Activated CD4-positive, CD25-positive, alpha-beta regulatory T cell (primary cell): ENCODE measurements at regions not wholly inside any gene's neighbourhood (a gene's known extent, or its start where the extent isn't known, plus 50 kb on each side); places are given as distances from the start of the nearest gene placed in this dataset.

ENCODE experiments used
- DNase-seq, 4 experiments: peaks; one replicate each; lab custom pipeline; 2025; lab: John Stamatoyannopoulos, UW

GRCh38 chr9:118059484-118060278 is 355.5 kb downstream of the TLR4 start:
- no peak for DNase-seq

- DNase-seq: no peak
Observed at GRCh38 chr9:118083161-118083560, 379.0 kb downstream of the TLR4 start.

- no peak for DNase-seq
Observed at GRCh38 chr9:118088090-118088489, 383.9 kb downstream of the TLR4 start.

GRCh38 chr9:118091226-118091625 is 387.0 kb downstream of the TLR4 start:
- DNase-seq: no peak

- DNase-seq: no peak
Observed at GRCh38 chr9:118091711-118092500, 387.7 kb downstream of the TLR4 start.

- no peak for DNase-seq
Observed at GRCh38 chr9:118094387-118094786, 390.2 kb downstream of the TLR4 start.

GRCh38 chr9:118100529-118101419 is 396.6 kb downstream of the TLR4 start:
- no peak for DNase-seq

- DNase-seq: no peak
Observed at GRCh38 chr9:118104363-118104762, 400.2 kb downstream of the TLR4 start.

- DNase-seq: no peak
Observed at GRCh38 chr9:118108971-118109370, 404.8 kb downstream of the TLR4 start.

- DNase-seq: no peak
Observed at GRCh38 chr9:118109542-118109941, 405.3 kb downstream of the TLR4 start.

- DNase-seq: no peak
Observed at GRCh38 chr9:118121361-118121760, 417.2 kb downstream of the TLR4 start.

- DNase-seq: no peak
Observed at GRCh38 chr9:118128313-118128712, 424.1 kb downstream of the TLR4 start.

- DNase-seq: no peak
Observed at GRCh38 chr9:118129541-118129940, 425.3 kb downstream of the TLR4 start.

- no peak for DNase-seq
Observed at GRCh38 chr9:118148990-118149389, 444.8 kb downstream of the TLR4 start.

GRCh38 chr9:118156846-118157245 is 452.6 kb downstream of the TLR4 start:
- no peak for DNase-seq

GRCh38 chr9:118162716-118163115 is 458.5 kb downstream of the TLR4 start:
- no peak for DNase-seq

GRCh38 chr9:118163751-118164150 is 459.5 kb downstream of the TLR4 start:
- no peak for DNase-seq

GRCh38 chr9:118165451-118165850 is 461.2 kb downstream of the TLR4 start:
- no peak for DNase-seq

- DNase-seq: no peak
Observed at GRCh38 chr9:118170032-118170955, 466.1 kb downstream of the TLR4 start.

GRCh38 chr9:118177241-118177640 is 473.0 kb downstream of the TLR4 start:
- no peak for DNase-seq

GRCh38 chr9:118183576-118183975 is 479.4 kb downstream of the TLR4 start:
- DNase-seq: no peak
